ENCODE measurements at regions not wholly inside any gene's neighbourhood (a gene's known extent, or its start where the extent isn't known, plus 50 kb on each side); places are given as distances from the start of the nearest gene placed in this dataset.
A peak's percentile ranks its signal among the peaks of the same experiment; 100 is the strongest.

DNA sequence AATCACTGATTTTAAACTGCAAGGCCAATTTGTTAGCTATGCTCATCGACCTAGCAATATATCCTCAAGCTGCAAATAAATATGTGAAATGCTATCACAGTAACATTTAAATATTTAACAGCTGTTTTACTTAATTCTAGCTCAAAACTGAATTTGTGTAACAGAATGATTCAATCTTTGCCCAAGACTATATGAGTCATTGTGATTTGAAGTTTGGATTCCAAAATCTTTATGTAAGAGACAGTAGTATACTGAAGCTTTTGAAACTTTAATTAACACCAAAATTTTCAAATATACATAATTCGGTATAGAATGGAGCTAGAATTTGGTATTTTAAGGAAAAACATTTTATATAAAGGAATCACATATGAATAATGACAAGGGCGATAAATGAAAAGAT lies 603.0 kb upstream of the ROBO2 start:
- no peak for TF ChIP-seq CTCF (IDR thresholded peaks at IDR 0.05; ENCODE audit: low read depth, low read length)
- DNase-seq (ENCODE audit: low read depth in 2 of 2): peak in 1 of 2 donors; percentile 51
- no peak overlapping the region for H3K4me3 ChIP-seq (replicated peaks in 1 of 2; ENCODE audit: low read depth in 2 of 2, low read length in 2 of 2)

DNA sequence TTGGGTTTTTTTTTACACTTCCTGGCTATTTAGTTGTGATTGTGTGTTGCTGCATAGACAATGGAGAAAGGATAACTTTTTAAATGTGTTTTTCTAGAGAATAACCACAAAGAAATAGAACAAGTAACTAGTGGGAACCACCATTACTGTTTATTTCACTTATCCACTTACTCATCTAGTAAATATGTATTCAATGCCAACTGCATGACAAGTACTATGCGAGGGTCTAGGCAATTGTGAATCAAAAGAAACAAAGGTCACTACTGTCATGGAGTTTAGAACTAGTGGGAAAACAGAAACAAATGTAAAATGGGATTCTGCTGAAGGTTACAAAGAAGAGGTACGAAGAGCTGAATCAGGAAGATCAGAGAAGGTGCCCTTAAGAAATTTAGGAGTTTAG lies 600.9 kb upstream of the ROBO2 start:
- no peak for TF ChIP-seq CTCF (IDR thresholded peaks at IDR 0.05; ENCODE audit: low read depth, low read length)
- H3K4me3 ChIP-seq (replicated peaks in 1 of 2; ENCODE audit: low read depth in 2 of 2, low read length in 2 of 2): no peak overlapping the region
- peak in 1 of 2 donors; percentile 39 for DNase-seq (ENCODE audit: low read depth in 2 of 2)

DNA sequence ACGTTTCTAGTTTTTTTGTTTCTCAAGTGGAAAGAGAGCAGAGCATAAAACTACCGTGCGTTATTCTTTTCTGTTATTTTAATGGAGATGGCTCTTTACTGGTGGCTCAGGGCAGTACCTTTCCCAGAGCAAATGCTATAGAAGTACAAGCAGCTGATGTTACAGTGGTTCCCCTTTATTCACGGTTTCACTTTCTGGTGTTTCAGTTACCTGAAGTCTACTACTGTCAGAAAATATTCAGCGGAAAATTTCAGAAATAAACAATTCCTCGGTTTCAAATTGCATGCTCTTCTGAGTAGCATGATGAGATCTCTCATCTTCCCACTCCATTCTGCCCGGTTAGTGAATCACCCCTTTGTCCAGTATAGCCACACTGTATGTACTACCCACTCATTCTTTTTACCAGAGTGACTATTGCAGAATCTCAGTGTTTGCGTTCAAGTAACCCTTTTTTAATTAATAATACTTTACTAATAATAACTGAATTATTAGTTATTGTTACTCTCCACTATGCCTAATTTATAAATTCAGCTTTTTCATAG lies 597.5 kb upstream of the ROBO2 start:
- no peak overlapping the region for H3K4me3 ChIP-seq (replicated peaks in 1 of 2; ENCODE audit: low read depth in 2 of 2, low read length in 2 of 2)
- no peak for DNase-seq (ENCODE audit: low read depth in 2 of 2)
- TF ChIP-seq CTCF (IDR thresholded peaks at IDR 0.05; ENCODE audit: low read depth, low read length): no peak

- no peak for DNase-seq (ENCODE audit: low read depth in 2 of 2)
- no peak overlapping the region for H3K4me3 ChIP-seq (replicated peaks in 1 of 2; ENCODE audit: low read depth in 2 of 2, low read length in 2 of 2)
- TF ChIP-seq CTCF (IDR thresholded peaks at IDR 0.05; ENCODE audit: low read depth, low read length): no peak
Measured at GRCh38 chr3:76456322-76456721, 583.6 kb upstream of the ROBO2 start.

DNA sequence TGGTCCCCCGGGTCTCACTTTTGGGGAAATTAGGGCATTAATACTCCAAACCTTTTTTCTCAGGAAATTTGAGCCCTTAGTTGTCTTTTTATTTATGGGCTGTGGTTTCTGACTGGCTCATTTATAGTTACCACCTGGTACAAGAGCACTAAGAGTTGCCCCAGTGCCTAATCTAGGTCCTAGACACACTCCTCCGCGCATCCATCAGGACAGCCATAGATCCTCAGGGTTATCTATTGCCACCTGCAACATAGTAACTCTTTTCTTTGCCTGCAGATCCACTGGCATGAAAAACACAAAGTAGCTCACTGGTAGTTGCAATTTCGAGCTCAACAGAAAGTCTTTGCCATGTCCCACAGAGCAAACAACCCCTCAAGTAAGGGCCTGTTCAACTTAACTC lies 576.4 kb upstream of the ROBO2 start:
- TF ChIP-seq CTCF (IDR thresholded peaks at IDR 0.05; ENCODE audit: low read depth, low read length): no peak
- no peak for DNase-seq (ENCODE audit: low read depth in 2 of 2)
- H3K4me3 ChIP-seq (replicated peaks in 1 of 2; ENCODE audit: low read depth in 2 of 2, low read length in 2 of 2): no peak overlapping the region

GRCh38 chr3:76470285-76470684 lies 569.6 kb upstream of the ROBO2 start:
- TF ChIP-seq CTCF (IDR thresholded peaks at IDR 0.05; ENCODE audit: low read depth, low read length): no peak
- H3K4me3 ChIP-seq (replicated peaks in 1 of 2; ENCODE audit: low read depth in 2 of 2, low read length in 2 of 2): no peak overlapping the region
- DNase-seq (ENCODE audit: low read depth in 2 of 2): peak in 1 of 2 donors; percentile 84

DNA sequence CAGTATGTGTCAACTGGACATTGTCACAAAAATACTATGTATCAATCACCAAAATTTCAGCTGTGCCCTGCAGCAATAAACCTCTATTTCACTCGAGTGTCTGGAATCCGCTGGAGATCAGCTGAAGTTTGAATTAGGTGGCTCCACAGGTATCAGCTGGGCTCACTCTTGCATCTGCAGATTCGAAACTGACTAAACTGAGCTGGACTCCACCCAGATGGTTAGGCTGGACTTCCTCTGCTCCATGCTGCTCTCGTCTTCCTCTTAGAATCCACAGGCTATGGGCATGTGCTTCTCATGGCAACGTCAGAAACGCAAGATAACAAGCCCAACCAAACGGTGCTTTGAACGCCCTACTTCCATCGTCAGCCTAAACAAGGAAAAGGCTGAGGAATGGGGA lies 565.3 kb upstream of the ROBO2 start:
- TF ChIP-seq CTCF (IDR thresholded peaks at IDR 0.05; ENCODE audit: low read depth, low read length): no peak
- no peak overlapping the region for H3K4me3 ChIP-seq (replicated peaks in 1 of 2; ENCODE audit: low read depth in 2 of 2, low read length in 2 of 2)
- DNase-seq (ENCODE audit: low read depth in 2 of 2): no peak

All from cardiac fibroblast (primary cell).